ENCODE measurements at regions not wholly inside any gene's neighbourhood (a gene's known extent, or its start where the extent isn't known, plus 50 kb on each side); places are given as distances from the start of the nearest gene placed in this dataset.

GRCh38 chr17:79415909-79416308 is 194.9 kb downstream of the RBFOX3 start:
- no peak for DNase-seq

- DNase-seq, result no peak
Observed at GRCh38 chr17:79415365-79415764, 195.5 kb downstream of the RBFOX3 start.

GRCh38 chr17:79414793-79415211 is 196.0 kb downstream of the RBFOX3 start:
- no peak for DNase-seq

- no peak for DNase-seq
Observed at GRCh38 chr17:79414063-79414792, 196.6 kb downstream of the RBFOX3 start.

- DNase-seq, result no peak
Observed at GRCh38 chr17:79413611-79414010, 197.2 kb downstream of the RBFOX3 start.

- no peak for DNase-seq
Observed at GRCh38 chr17:79412886-79413390, 197.9 kb downstream of the RBFOX3 start.

- DNase-seq, result no peak
Observed at GRCh38 chr17:79412110-79412509, 198.7 kb downstream of the RBFOX3 start.

- no peak for DNase-seq
Observed at GRCh38 chr17:79411419-79411818, 199.4 kb downstream of the RBFOX3 start.

GRCh38 chr17:79410681-79411080 is 200.2 kb downstream of the RBFOX3 start:
- DNase-seq, result no peak

- no peak for DNase-seq
Observed at GRCh38 chr17:79408251-79408650, 202.6 kb downstream of the RBFOX3 start.

- DNase-seq, result no peak
Observed at GRCh38 chr17:79407385-79407784, 203.5 kb downstream of the RBFOX3 start.

- no peak for DNase-seq
Observed at GRCh38 chr17:79406316-79406715, 204.5 kb downstream of the RBFOX3 start.

- no peak for DNase-seq
Observed at GRCh38 chr17:79405823-79406222, 205.0 kb downstream of the RBFOX3 start.

- no peak for DNase-seq
Observed at GRCh38 chr17:79404136-79404911, 206.5 kb downstream of the RBFOX3 start.

GRCh38 chr17:79401704-79402674 is 208.9 kb downstream of the RBFOX3 start:
- no peak for DNase-seq

- peak; percentile 80 for DNase-seq
Observed at GRCh38 chr17:79400989-79401703, 209.7 kb downstream of the RBFOX3 start.

GRCh38 chr17:79399610-79400144 is 211.2 kb downstream of the RBFOX3 start:
- DNase-seq, result no peak

- no peak for DNase-seq
Observed at GRCh38 chr17:79398441-79398840, 212.4 kb downstream of the RBFOX3 start.

- no peak for DNase-seq
Observed at GRCh38 chr17:79396696-79397095, 214.2 kb downstream of the RBFOX3 start.

- no peak for DNase-seq
Observed at GRCh38 chr17:79395545-79395944, 215.3 kb downstream of the RBFOX3 start.

- DNase-seq, result no peak
Observed at GRCh38 chr17:79395066-79395465, 215.8 kb downstream of the RBFOX3 start.
